ENCODE measurements at regions not wholly inside any gene's neighbourhood (a gene's known extent, or its start where the extent isn't known, plus 50 kb on each side); places are given as distances from the start of the nearest gene placed in this dataset.

DNA sequence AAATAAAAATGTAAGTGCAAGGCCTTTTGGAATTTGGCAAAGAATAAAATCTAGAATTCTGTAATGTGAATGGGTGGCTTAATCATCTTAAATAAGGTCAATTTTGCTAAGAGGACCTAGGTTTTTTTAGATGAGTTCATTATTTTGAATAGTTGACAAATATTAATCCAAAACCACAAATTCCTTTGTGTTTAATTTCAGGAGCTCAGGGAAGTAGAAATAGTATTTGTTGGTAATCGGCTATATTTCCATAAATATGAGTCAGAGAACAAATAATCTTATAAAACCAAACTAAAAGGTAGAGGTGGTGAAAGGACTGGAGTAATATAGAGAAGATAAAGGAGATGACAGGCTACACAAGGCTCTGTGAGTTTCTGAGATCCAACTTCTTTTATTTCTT, 190.4 kb upstream of the TLL1 start:
- no peak overlapping the region for H3K27ac ChIP-seq (ENCODE audit: extremely low read depth, low read depth, low read length)
- ChIA-PET POLR2A (no interaction called here), CTCF (no interaction called here)
- H3K4me1 ChIP-seq (ENCODE audit: control insufficient read depth, insufficient read depth, low read length) = no peaks in the 10 kb centered on the region
- no peaks in the 10 kb centered on the region for H3K36me3 ChIP-seq (ENCODE audit: control insufficient read depth in 2 of 2, insufficient read depth in 1 of 2, low read length in 2 of 2)
- no peak overlapping the region for H3K4me3 ChIP-seq (ENCODE audit: low read depth, low read length)
- TF ChIP-seq ZNF510 (tag by site-specific recombination; IDR thresholded peaks at IDR 0.05; ENCODE audit: insufficient replicate concordance) = no peak
- TF ChIP-seq ZNF10 (tag by site-specific recombination; IDR thresholded peaks at IDR 0.05) = no peak
- TF ChIP-seq, protein P1, sequence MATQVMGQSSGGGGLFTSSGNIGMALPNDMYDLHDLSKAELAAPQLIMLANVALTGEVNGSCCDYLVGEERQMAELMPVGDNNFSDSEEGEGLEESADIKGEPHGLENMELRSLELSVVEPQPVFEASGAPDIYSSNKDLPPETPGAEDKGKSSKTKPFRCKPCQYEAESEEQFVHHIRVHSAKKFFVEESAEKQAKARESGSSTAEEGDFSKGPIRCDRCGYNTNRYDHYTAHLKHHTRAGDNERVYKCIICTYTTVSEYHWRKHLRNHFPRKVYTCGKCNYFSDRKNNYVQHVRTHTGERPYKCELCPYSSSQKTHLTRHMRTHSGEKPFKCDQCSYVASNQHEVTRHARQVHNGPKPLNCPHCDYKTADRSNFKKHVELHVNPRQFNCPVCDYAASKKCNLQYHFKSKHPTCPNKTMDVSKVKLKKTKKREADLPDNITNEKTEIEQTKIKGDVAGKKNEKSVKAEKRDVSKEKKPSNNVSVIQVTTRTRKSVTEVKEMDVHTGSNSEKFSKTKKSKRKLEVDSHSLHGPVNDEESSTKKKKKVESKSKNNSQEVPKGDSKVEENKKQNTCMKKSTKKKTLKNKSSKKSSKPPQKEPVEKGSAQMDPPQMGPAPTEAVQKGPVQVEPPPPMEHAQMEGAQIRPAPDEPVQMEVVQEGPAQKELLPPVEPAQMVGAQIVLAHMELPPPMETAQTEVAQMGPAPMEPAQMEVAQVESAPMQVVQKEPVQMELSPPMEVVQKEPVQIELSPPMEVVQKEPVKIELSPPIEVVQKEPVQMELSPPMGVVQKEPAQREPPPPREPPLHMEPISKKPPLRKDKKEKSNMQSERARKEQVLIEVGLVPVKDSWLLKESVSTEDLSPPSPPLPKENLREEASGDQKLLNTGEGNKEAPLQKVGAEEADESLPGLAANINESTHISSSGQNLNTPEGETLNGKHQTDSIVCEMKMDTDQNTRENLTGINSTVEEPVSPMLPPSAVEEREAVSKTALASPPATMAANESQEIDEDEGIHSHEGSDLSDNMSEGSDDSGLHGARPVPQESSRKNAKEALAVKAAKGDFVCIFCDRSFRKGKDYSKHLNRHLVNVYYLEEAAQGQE (tag by site-specific recombination; IDR thresholded peaks at IDR 0.05) = no peak
- no peak for TF ChIP-seq ZBTB48 (tag by site-specific recombination; IDR thresholded peaks at IDR 0.05)
- TF ChIP-seq ZFP37 (tag by site-specific recombination; IDR thresholded peaks at IDR 0.05) = no peak
- no peak for TF ChIP-seq ZNF600 (tag by site-specific recombination; IDR thresholded peaks at IDR 0.05)
- TF ChIP-seq GLIS1 (tag by site-specific recombination; IDR thresholded peaks at IDR 0.05) = no peak
- no peak for TF ChIP-seq ZNF660 (tag by site-specific recombination; IDR thresholded peaks at IDR 0.05)
- TF ChIP-seq, protein P2, sequence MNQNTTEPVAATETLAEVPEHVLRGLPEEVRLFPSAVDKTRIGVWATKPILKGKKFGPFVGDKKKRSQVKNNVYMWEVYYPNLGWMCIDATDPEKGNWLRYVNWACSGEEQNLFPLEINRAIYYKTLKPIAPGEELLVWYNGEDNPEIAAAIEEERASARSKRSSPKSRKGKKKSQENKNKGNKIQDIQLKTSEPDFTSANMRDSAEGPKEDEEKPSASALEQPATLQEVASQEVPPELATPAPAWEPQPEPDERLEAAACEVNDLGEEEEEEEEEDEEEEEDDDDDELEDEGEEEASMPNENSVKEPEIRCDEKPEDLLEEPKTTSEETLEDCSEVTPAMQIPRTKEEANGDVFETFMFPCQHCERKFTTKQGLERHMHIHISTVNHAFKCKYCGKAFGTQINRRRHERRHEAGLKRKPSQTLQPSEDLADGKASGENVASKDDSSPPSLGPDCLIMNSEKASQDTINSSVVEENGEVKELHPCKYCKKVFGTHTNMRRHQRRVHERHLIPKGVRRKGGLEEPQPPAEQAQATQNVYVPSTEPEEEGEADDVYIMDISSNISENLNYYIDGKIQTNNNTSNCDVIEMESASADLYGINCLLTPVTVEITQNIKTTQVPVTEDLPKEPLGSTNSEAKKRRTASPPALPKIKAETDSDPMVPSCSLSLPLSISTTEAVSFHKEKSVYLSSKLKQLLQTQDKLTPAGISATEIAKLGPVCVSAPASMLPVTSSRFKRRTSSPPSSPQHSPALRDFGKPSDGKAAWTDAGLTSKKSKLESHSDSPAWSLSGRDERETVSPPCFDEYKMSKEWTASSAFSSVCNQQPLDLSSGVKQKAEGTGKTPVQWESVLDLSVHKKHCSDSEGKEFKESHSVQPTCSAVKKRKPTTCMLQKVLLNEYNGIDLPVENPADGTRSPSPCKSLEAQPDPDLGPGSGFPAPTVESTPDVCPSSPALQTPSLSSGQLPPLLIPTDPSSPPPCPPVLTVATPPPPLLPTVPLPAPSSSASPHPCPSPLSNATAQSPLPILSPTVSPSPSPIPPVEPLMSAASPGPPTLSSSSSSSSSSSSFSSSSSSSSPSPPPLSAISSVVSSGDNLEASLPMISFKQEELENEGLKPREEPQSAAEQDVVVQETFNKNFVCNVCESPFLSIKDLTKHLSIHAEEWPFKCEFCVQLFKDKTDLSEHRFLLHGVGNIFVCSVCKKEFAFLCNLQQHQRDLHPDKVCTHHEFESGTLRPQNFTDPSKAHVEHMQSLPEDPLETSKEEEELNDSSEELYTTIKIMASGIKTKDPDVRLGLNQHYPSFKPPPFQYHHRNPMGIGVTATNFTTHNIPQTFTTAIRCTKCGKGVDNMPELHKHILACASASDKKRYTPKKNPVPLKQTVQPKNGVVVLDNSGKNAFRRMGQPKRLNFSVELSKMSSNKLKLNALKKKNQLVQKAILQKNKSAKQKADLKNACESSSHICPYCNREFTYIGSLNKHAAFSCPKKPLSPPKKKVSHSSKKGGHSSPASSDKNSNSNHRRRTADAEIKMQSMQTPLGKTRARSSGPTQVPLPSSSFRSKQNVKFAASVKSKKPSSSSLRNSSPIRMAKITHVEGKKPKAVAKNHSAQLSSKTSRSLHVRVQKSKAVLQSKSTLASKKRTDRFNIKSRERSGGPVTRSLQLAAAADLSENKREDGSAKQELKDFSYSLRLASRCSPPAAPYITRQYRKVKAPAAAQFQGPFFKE (tag by site-specific recombination; IDR thresholded peaks at IDR 0.05; ENCODE audit: borderline replicate concordance) = no peak
- no peak for TF ChIP-seq ZNF16 (tag by site-specific recombination; IDR thresholded peaks at IDR 0.05; ENCODE audit: low read depth)
- TF ChIP-seq ZBTB21 (tag by site-specific recombination; IDR thresholded peaks at IDR 0.05) = no peak
- TF ChIP-seq, protein P3, sequence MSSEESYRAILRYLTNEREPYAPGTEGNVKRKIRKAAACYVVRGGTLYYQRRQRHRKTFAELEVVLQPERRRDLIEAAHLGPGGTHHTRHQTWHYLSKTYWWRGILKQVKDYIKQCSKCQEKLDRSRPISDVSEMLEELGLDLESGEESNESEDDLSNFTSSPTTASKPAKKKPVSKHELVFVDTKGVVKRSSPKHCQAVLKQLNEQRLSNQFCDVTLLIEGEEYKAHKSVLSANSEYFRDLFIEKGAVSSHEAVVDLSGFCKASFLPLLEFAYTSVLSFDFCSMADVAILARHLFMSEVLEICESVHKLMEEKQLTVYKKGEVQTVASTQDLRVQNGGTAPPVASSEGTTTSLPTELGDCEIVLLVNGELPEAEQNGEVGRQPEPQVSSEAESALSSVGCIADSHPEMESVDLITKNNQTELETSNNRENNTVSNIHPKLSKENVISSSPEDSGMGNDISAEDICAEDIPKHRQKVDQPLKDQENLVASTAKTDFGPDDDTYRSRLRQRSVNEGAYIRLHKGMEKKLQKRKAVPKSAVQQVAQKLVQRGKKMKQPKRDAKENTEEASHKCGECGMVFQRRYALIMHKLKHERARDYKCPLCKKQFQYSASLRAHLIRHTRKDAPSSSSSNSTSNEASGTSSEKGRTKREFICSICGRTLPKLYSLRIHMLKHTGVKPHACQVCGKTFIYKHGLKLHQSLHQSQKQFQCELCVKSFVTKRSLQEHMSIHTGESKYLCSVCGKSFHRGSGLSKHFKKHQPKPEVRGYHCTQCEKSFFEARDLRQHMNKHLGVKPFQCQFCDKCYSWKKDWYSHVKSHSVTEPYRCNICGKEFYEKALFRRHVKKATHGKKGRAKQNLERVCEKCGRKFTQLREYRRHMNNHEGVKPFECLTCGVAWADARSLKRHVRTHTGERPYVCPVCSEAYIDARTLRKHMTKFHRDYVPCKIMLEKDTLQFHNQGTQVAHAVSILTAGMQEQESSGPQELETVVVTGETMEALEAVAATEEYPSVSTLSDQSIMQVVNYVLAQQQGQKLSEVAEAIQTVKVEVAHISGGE (tag by site-specific recombination; conservative IDR thresholded peaks at IDR 0.05; ENCODE audit: low read depth) = no peak
- TF ChIP-seq OVOL3 (tag by site-specific recombination; IDR thresholded peaks at IDR 0.05) = no peak
- H3K9me3 ChIP-seq (ENCODE audit: control insufficient read depth, insufficient read depth, low read depth, low read length) = no peaks in the 10 kb centered on the region
